Type B pancreatic cell (in vitro differentiated cells): ENCODE measurements at regions not wholly inside any gene's neighbourhood (a gene's known extent, or its start where the extent isn't known, plus 50 kb on each side); places are given as distances from the start of the nearest gene placed in this dataset.

ENCODE experiments used
- DNase-seq: peaks from one replicate; pipeline ENCODE4 v3.0.0; 2021; ENCODE audit warnings: mixed read lengths; ENCODE audit not compliant: unreplicated experiment; ENCODE audit errors: extremely low spot score
- H3K27ac Mint-ChIP-seq: 2 replicates; pipeline ENCODE4 v1.8.0; 2021; ENCODE audit warnings: mild to moderate bottlenecking, mixed read lengths
- H3K27me3 Mint-ChIP-seq: 2 replicates; pipeline ENCODE4 v1.8.0; 2021; ENCODE audit warnings: mixed read lengths
- H3K36me3 Mint-ChIP-seq: 2 replicates; pipeline ENCODE4 v1.8.0; 2021; ENCODE audit warnings: mixed read lengths
- H3K4me1 Mint-ChIP-seq: one replicate; pipeline ENCODE4 v1.8.0; 2021; ENCODE audit warnings: mixed read lengths; ENCODE audit not compliant: unreplicated experiment
- H3K4me3 Mint-ChIP-seq: 2 replicates; pipeline ENCODE4 v1.8.0; 2021; ENCODE audit warnings: mild to moderate bottlenecking, mixed read lengths
- H3K9me3 Mint-ChIP-seq: 2 replicates; pipeline ENCODE4 v1.8.0; 2021; ENCODE audit warnings: mixed read lengths
- TF ChIP-seq, protein P1 (sequence below): fragments of 200-600 bp; sonication (generic); conservative IDR thresholded peaks from 2 replicates; pipeline ENCODE4 v1.5.0; 2021; ENCODE audit warnings: antibody characterized with exemption, mild to moderate bottlenecking

DNA sequence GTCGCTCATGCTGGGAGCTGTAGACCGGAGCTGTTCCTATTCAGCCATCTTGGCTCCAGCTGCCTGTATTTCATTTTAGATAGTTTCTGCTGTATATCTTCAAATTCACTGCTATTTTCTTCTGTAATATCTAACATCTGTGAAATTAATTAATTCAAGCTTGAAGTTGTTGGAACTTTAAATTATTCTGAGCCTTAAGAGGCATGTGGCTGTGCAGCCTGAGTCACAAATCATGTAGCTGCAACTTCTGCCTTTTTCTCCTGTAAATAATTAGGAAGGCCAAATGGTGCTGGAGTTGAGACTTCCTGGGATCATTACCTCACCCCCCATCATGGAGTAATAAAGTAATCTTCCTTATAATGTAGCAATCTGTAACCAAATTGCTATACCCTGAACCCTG lies 183.3 kb upstream of the PCSK5 start:
- Mint-ChIP-seq H3K4me1 (no peaks in the 10 kb centered on the region), H3K36me3 (no peaks in the 10 kb centered on the region), H3K27ac (no peak overlapping the region), H3K4me3 (no peak overlapping the region), H3K27me3 (peaks cover 5% of the 10 kb centered on the region), H3K9me3 (peaks cover 5% of the 10 kb centered on the region)
- TF ChIP-seq, protein P1, sequence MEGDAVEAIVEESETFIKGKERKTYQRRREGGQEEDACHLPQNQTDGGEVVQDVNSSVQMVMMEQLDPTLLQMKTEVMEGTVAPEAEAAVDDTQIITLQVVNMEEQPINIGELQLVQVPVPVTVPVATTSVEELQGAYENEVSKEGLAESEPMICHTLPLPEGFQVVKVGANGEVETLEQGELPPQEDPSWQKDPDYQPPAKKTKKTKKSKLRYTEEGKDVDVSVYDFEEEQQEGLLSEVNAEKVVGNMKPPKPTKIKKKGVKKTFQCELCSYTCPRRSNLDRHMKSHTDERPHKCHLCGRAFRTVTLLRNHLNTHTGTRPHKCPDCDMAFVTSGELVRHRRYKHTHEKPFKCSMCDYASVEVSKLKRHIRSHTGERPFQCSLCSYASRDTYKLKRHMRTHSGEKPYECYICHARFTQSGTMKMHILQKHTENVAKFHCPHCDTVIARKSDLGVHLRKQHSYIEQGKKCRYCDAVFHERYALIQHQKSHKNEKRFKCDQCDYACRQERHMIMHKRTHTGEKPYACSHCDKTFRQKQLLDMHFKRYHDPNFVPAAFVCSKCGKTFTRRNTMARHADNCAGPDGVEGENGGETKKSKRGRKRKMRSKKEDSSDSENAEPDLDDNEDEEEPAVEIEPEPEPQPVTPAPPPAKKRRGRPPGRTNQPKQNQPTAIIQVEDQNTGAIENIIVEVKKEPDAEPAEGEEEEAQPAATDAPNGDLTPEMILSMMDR, result no peak
- DNase-seq, result no peak

DNA sequence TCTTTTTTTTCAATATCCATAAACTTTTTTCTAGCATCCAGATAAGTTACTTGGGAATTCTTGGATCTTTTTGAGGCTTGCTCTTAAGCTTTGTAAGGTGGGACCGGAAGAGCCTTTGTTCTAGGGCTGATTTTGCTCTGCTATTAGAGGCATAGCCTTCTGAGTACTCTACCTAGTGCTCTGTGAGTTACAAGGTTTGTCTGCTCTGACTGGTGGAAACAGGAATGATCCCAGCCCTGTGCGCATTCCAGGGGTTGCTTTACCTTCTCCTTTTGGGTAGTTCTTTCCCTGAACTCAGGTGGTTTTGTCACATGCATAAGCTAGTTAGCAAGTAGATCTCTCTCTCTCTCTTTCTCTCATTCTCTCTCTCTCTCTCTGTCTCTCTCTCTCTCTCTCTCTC lies 180.8 kb upstream of the PCSK5 start:
- Mint-ChIP-seq H3K4me1 (peaks cover 9% of the 10 kb centered on the region), H3K27me3 (peaks cover 5% of the 10 kb centered on the region), H3K27ac (no peak overlapping the region), H3K9me3 (peaks cover 5% of the 10 kb centered on the region), H3K36me3 (no peaks in the 10 kb centered on the region), H3K4me3 (no peak overlapping the region)
- no peak for DNase-seq
- TF ChIP-seq, protein P1, result no peak

GRCh38 chr9:75712700-75713099 lies 177.8 kb upstream of the PCSK5 start:
- no peak overlapping the region for H3K27ac Mint-ChIP-seq
- DNase-seq, result no peak
- peaks cover 9% of the 10 kb centered on the region for H3K4me1 Mint-ChIP-seq
- H3K9me3 Mint-ChIP-seq, result no peaks in the 10 kb centered on the region
- no peak overlapping the region for H3K4me3 Mint-ChIP-seq
- H3K27me3 Mint-ChIP-seq, result peaks cover 7% of the 10 kb centered on the region
- H3K36me3 Mint-ChIP-seq, result no peaks in the 10 kb centered on the region
- TF ChIP-seq, protein P1, result no peak

DNA sequence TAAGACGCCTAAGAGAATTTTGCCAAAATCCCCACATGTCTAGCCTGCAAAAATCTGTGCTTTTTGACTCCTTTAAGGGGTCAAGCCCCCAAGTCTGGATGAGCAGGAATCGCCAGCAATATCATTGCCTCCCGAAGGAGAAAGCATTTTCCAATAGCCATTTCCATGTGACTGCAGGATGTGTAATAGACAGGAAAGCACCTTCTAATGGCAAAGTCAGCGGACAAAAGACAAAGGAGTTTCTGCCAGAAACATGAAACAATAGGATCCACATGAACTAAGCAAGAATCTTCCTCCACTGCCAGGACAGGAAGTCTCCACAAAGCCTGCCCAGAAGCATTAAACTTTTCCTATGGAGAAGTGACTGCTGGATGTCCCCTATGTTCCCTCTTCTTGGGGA lies 177.1 kb upstream of the PCSK5 start:
- Mint-ChIP-seq H3K4me3 (no peak overlapping the region), H3K27ac (no peak overlapping the region), H3K4me1 (peaks cover 9% of the 10 kb centered on the region), H3K36me3 (no peaks in the 10 kb centered on the region), H3K9me3 (no peaks in the 10 kb centered on the region), H3K27me3 (peaks cover 7% of the 10 kb centered on the region)
- DNase-seq, result no peak
- TF ChIP-seq, protein P1, result no peak

GRCh38 chr9:75715360-75715759 lies 175.1 kb upstream of the PCSK5 start:
- H3K36me3 Mint-ChIP-seq, result no peaks in the 10 kb centered on the region
- no peak for DNase-seq
- no peak overlapping the region for H3K4me3 Mint-ChIP-seq
- no peaks in the 10 kb centered on the region for H3K9me3 Mint-ChIP-seq
- TF ChIP-seq, protein P1, result no peak
- H3K27me3 Mint-ChIP-seq, result peaks cover 3% of the 10 kb centered on the region
- peaks cover 9% of the 10 kb centered on the region for H3K4me1 Mint-ChIP-seq
- H3K27ac Mint-ChIP-seq, result no peak overlapping the region

GRCh38 chr9:75718677-75719076 lies 171.8 kb upstream of the PCSK5 start:
- TF ChIP-seq, protein P1, result no peak
- Mint-ChIP-seq H3K27me3 (peaks cover 2% of the 10 kb centered on the region), H3K36me3 (no peaks in the 10 kb centered on the region), H3K4me1 (no peaks in the 10 kb centered on the region), H3K27ac (no peak overlapping the region), H3K9me3 (no peaks in the 10 kb centered on the region), H3K4me3 (no peak overlapping the region)
- DNase-seq, result no peak
